ENCODE measurements at regions not wholly inside any gene's neighbourhood (a gene's known extent, or its start where the extent isn't known, plus 50 kb on each side); places are given as distances from the start of the nearest gene placed in this dataset.
"Not testable (repeated sequence)": the region's sequence is repeated elsewhere in the genome, so short reads cannot be mapped to it uniquely, and the experiment has no call there.

GRCh38 chrX:73932522-73932921 is 80.0 kb upstream of the XIST start:
- Histone ChIP-seq H3K27ac (no peak overlapping the region), H3K36me3 (no peaks in the 10 kb centered on the region), H3K9me3 (no peaks in the 10 kb centered on the region), H3K4me3 (ENCODE audit: low read depth in 1 of 2, low read length in 1 of 2) (no peak overlapping the region), H3K27me3 (no peaks in the 10 kb centered on the region), H3K4me1 (ENCODE audit: control insufficient read depth in 1 of 2, insufficient read depth in 1 of 2, low read depth in 1 of 2, low read length in 1 of 2) (no peaks in the 10 kb centered on the region)
- TF ChIP-seq, protein P1, sequence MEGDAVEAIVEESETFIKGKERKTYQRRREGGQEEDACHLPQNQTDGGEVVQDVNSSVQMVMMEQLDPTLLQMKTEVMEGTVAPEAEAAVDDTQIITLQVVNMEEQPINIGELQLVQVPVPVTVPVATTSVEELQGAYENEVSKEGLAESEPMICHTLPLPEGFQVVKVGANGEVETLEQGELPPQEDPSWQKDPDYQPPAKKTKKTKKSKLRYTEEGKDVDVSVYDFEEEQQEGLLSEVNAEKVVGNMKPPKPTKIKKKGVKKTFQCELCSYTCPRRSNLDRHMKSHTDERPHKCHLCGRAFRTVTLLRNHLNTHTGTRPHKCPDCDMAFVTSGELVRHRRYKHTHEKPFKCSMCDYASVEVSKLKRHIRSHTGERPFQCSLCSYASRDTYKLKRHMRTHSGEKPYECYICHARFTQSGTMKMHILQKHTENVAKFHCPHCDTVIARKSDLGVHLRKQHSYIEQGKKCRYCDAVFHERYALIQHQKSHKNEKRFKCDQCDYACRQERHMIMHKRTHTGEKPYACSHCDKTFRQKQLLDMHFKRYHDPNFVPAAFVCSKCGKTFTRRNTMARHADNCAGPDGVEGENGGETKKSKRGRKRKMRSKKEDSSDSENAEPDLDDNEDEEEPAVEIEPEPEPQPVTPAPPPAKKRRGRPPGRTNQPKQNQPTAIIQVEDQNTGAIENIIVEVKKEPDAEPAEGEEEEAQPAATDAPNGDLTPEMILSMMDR (IDR thresholded peaks at IDR 0.05): no peak

- no peaks in the 10 kb centered on the region for H3K36me3 ChIP-seq
- H3K9me3 ChIP-seq: no peaks in the 10 kb centered on the region
- no peak overlapping the region for H3K27ac ChIP-seq
- H3K27me3 ChIP-seq: no peaks in the 10 kb centered on the region
- H3K4me1 ChIP-seq (ENCODE audit: control insufficient read depth in 1 of 2, insufficient read depth in 1 of 2, low read depth in 1 of 2, low read length in 1 of 2): no peaks in the 10 kb centered on the region
- no peak overlapping the region for H3K4me3 ChIP-seq (ENCODE audit: low read depth in 1 of 2, low read length in 1 of 2)
- TF ChIP-seq, protein P1 (IDR thresholded peaks at IDR 0.05): no peak
These were observed 77.8 kb upstream of the XIST start for GRCh38 chrX:73930300-73930699.

DNA sequence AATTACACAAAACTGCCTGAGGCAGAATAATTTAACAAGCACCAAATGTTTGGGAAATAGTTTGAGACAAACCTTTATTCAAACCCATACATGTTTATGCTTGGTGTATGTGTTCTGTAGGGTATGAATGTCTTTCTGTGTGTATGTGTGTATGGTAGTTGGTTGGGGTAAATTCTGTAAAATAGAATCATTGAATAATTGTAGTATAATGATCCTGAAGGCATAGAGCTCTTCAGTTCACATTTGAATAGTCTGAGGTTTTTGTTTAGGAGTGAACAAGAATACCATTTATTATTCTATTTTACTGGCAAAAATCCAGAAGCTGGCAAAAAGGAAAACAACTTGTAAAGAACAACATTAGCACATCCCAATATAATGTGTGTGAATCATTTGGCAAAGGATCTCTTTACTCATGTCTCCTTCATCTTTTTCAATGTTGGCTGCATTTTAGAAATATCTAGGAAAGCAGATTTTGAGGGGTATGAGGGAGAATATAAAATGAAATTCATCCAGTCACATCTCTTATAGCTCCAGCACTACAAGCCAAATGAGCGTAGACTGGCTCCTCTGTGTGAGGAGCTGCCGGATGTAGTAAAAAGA is 70.4 kb upstream of the XIST start:
- H3K4me1 ChIP-seq (ENCODE audit: control insufficient read depth in 1 of 2, insufficient read depth in 1 of 2, low read depth in 1 of 2, low read length in 1 of 2): no peaks in the 10 kb centered on the region
- H3K36me3 ChIP-seq: no peaks in the 10 kb centered on the region
- no peaks in the 10 kb centered on the region for H3K9me3 ChIP-seq
- TF ChIP-seq, protein P1 (IDR thresholded peaks at IDR 0.05): no peak
- H3K27ac ChIP-seq: no peak overlapping the region
- H3K27me3 ChIP-seq: no peaks in the 10 kb centered on the region
- H3K4me3 ChIP-seq (ENCODE audit: low read depth in 1 of 2, low read length in 1 of 2): no peak overlapping the region

GRCh38 chrX:73916931-73917667 is 64.6 kb upstream of the XIST start:
- Histone ChIP-seq H3K4me1 (ENCODE audit: control insufficient read depth in 1 of 2, insufficient read depth in 1 of 2, low read depth in 1 of 2, low read length in 1 of 2) (no peaks in the 10 kb centered on the region), H3K36me3 (no peaks in the 10 kb centered on the region), H3K27ac (no peak overlapping the region), H3K9me3 (no peaks in the 10 kb centered on the region), H3K4me3 (ENCODE audit: low read depth in 1 of 2, low read length in 1 of 2) (no peak overlapping the region), H3K27me3 (no peaks in the 10 kb centered on the region)
- TF ChIP-seq, protein P1 (IDR thresholded peaks at IDR 0.05): no peak

DNA sequence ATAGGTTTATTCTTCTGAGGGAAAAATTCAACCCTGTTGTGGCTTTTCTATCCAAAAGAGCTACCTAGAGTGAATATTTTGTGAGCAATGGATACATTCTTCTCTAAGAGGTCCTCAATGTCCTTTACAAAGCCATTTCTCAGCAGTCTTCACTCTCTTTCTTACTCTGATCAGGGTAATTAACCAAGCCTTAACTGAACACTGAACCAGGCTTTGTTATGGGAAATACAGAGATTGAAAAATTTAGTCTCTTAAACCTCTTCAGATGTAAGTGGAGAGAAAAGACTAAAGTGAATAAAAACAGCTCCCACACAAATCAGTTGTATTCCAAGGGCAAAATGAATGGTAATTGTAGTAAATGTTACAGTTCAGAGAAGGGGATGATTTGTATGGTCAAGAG is 64.0 kb upstream of the XIST start:
- H3K27me3 ChIP-seq: no peaks in the 10 kb centered on the region
- H3K4me1 ChIP-seq (ENCODE audit: control insufficient read depth in 1 of 2, insufficient read depth in 1 of 2, low read depth in 1 of 2, low read length in 1 of 2): no peaks in the 10 kb centered on the region
- no peaks in the 10 kb centered on the region for H3K36me3 ChIP-seq
- TF ChIP-seq, protein P1 (IDR thresholded peaks at IDR 0.05): no peak
- no peak overlapping the region for H3K4me3 ChIP-seq (ENCODE audit: low read depth in 1 of 2, low read length in 1 of 2)
- H3K27ac ChIP-seq: no peak overlapping the region
- no peaks in the 10 kb centered on the region for H3K9me3 ChIP-seq

- not testable (repeated sequence) for H3K4me3 ChIP-seq (ENCODE audit: low read depth in 1 of 2, low read length in 1 of 2); H3K36me3 ChIP-seq; H3K4me1 ChIP-seq (ENCODE audit: control insufficient read depth in 1 of 2, insufficient read depth in 1 of 2, low read depth in 1 of 2, low read length in 1 of 2); H3K27me3 ChIP-seq; H3K27ac ChIP-seq; H3K9me3 ChIP-seq
These were observed 62.3 kb upstream of the XIST start for GRCh38 chrX:73914792-73915191.
